Aorta (tissue), 5 donors: ENCODE measurements at regions not wholly inside any gene's neighbourhood (a gene's known extent, or its start where the extent isn't known, plus 50 kb on each side); places are given as distances from the start of the nearest gene placed in this dataset.

Experiments used
- ATAC-seq: fragments of 200-7000 bp; cut with Tn5 transposase; one replicate; pipeline ENCODE4 v1.9.1; 2022; ENCODE audit warnings: moderate library complexity; ENCODE audit not compliant: low FRiP score
- DNase-seq, 2 donors: peaks; one replicate each; pipeline ENCODE4 v3.0.0-alpha.2; 2020
- H3K27ac ChIP-seq, 2 donors: one replicate each; pipeline ENCODE4 v1.5.1; 2013; ENCODE audit warnings: low read length in 2 of 2, mild to moderate bottlenecking in 2 of 2, moderate library complexity in 2 of 2, control low read depth in 1 of 2, inconsistent platforms in 1 of 2, low read depth in 1 of 2
- H3K27me3 ChIP-seq, 2 donors: one replicate each; pipeline ENCODE4 v1.6.1; 2013; ENCODE audit warnings: control low read depth in 1 of 2, low read length in 1 of 2, mild to moderate bottlenecking in 1 of 2, moderate library complexity in 1 of 2; ENCODE audit not compliant: insufficient read depth in 2 of 2, control insufficient read depth in 1 of 2
- H3K36me3 ChIP-seq, 2 donors: one replicate each; pipeline ENCODE4 v1.6.1; 2013; ENCODE audit warnings: control low read depth in 1 of 2, low read length in 1 of 2, mild to moderate bottlenecking in 1 of 2; ENCODE audit not compliant: insufficient read depth in 2 of 2, control insufficient read depth in 1 of 2
- H3K4me1 ChIP-seq, 2 donors: one replicate each; pipeline ENCODE4 v1.6.1; 2013; ENCODE audit warnings: low read length in 2 of 2, control low read depth in 1 of 2, mild to moderate bottlenecking in 1 of 2, moderate library complexity in 1 of 2; ENCODE audit not compliant: insufficient read depth in 2 of 2, control insufficient read depth in 1 of 2
- H3K4me3 ChIP-seq, 2 donors: one replicate each; pipeline ENCODE4 v1.5.1; 2013; ENCODE audit warnings: low read length in 2 of 2, control low read depth in 1 of 2, mild to moderate bottlenecking in 1 of 2
- H3K9me3 ChIP-seq: one replicate; pipeline ENCODE4 v1.6.1; 2013; ENCODE audit warnings: mild to moderate bottlenecking, low read length; ENCODE audit not compliant: control insufficient read depth
- WGBS, 2 donors: extraction: QIAGEN DNeasy Blood & Tissue Kit; methylation state at CpG; one replicate each; pipeline ENCODE4 v1.1.7; 2013; 5-methylcytosine and 5-hydroxymethylcytosine counted together
- intact Hi-C, 2 donors: fragments of 100-400 bp; cut with DNase I; formaldehyde crosslinking; loops; one replicate each; pipeline versions ENCODE4 v1.14.2 to v1.15.0; 2022
- donor health status: healthy with polysubstance abuse.
- donor health status: Bipolar disorder and iron deficiency.
- donor health status: DM: no; HTN: no; CAD: no.
- donor health status: DM: no; HTN: no; CAD: no.
- donor health status: DM: yes; HTN: yes; CAD: no.

GRCh38 chr12:75666126-75666938, 154.9 kb upstream of the KRR1 start:
- H3K9me3 ChIP-seq = no peaks in the 10 kb centered on the region
- no peak overlapping the region for H3K4me3 ChIP-seq
- ATAC-seq (no peak), DNase-seq (no peak)
- peaks cover 2 to 3% of the 10 kb centered on the region in 2 donors for H3K4me1 ChIP-seq
- no peaks in the 10 kb centered on the region for H3K27me3 ChIP-seq
- no peak overlapping the region for H3K27ac ChIP-seq
- intact Hi-C loops = no loop called here
- WGBS, 2 donors = 82 to 86% methylated on average over 5 of the region's 5 CpGs
- H3K36me3 ChIP-seq = no peaks in the 10 kb centered on the region

DNA sequence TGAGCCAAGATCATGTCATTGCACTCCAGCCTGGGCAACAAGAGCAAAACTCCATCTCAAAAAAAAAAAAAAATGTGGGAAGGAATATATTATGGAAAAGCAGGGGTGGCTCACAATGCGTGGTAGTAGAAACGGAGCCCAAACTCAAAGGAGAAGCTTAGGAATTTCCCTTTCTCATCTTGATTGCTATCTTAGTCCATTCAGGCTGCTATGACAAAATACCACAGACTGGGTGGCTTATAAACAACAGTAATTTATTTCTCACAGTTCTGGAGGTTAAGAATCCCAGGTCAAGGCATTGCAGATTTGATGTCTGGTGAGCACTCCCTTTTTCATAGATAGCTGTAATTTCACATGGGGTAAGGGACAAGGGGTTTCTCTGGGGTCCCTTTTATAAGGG, 153.8 kb upstream of the KRR1 start:
- intact Hi-C loops = no loop called here
- H3K27ac ChIP-seq = no peak overlapping the region
- ATAC-seq (no peak), DNase-seq (no peak)
- WGBS, 2 donors = 81 to 88% methylated on average over 2 of the region's 2 CpGs
- no peaks in the 10 kb centered on the region for H3K27me3 ChIP-seq
- peaks cover 2 to 3% of the 10 kb centered on the region in 2 donors for H3K4me1 ChIP-seq
- H3K4me3 ChIP-seq = no peak overlapping the region
- H3K9me3 ChIP-seq = no peaks in the 10 kb centered on the region
- no peaks in the 10 kb centered on the region for H3K36me3 ChIP-seq

DNA sequence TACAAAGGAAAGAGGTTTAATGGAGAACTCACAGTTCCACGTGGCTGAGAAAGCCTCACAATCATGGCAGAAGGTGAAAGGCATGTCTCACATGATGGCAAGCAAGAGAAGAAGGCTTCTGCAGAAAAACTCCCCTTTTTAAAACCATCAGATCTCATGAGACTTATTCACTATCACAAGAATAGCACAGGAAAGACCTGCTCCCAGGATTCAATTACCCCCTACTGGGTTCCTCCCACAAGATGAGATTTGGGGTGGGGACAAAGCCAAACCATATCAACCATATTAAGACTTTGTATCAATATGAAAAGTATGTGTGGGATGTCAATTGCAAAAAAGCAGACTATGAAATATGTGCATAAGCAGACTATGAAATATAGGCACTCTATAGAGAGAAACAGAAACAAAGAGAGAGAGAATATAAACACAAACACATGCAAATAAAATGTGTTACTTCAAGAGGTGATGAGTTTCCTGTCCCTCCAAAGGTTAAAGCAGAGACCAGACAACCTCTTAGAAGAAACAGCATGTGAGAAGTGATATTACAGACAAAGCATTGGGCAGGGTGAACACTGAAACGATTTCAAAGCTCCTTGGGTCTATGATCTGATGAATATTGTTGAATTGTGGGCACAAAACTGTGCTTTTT, 151.2 kb upstream of the KRR1 start:
- no peak for ATAC-seq
- H3K4me1 ChIP-seq = peaks cover 2 to 3% of the 10 kb centered on the region in 2 donors

GRCh38 chr12:75661908-75662307, 150.5 kb upstream of the KRR1 start:
- whole genome bisulfite sequencing, 2 donors = 5 to 7% methylated on average over 1 of the region's 1 CpG
- DNase-seq (no peak), ATAC-seq (no peak)

More for the DNA sequence above, 151.2 kb upstream of the KRR1 start:
- Histone ChIP-seq H3K9me3 (no peaks in the 10 kb centered on the region), H3K4me3 (no peak overlapping the region), H3K27me3 (no peaks in the 10 kb centered on the region), H3K27ac (no peak overlapping the region), H3K36me3 (no peaks in the 10 kb centered on the region)
- intact Hi-C loops = no loop called here
- no peak for DNase-seq
- WGBS, 2 donors = 26 to 37% methylated on average over 2 of the region's 2 CpGs

GRCh38 chr12:75660805-75661404, 149.5 kb upstream of the KRR1 start:
- Histone ChIP-seq H3K27me3 (no peaks in the 10 kb centered on the region), H3K4me3 (no peak overlapping the region), H3K27ac (no peak overlapping the region), H3K9me3 (no peaks in the 10 kb centered on the region), H3K36me3 (no peaks in the 10 kb centered on the region), H3K4me1 (peaks cover 2 to 3% of the 10 kb centered on the region in 2 donors)
- DNase-seq = no peak
- intact Hi-C loops = no loop called here
- WGBS, 2 donors = 93 to 96% methylated on average over 3 of the region's 3 CpGs
- no peak for ATAC-seq

More at GRCh38 chr12:75661908-75662307, 150.5 kb upstream of the KRR1 start:
- no peaks in the 10 kb centered on the region for H3K9me3 ChIP-seq
- no peaks in the 10 kb centered on the region for H3K36me3 ChIP-seq
- H3K4me1 ChIP-seq = peaks cover 2 to 3% of the 10 kb centered on the region in 2 donors
- intact Hi-C loops = no loop called here
- no peaks in the 10 kb centered on the region for H3K27me3 ChIP-seq
- H3K27ac ChIP-seq = no peak overlapping the region
- H3K4me3 ChIP-seq = no peak overlapping the region

DNA sequence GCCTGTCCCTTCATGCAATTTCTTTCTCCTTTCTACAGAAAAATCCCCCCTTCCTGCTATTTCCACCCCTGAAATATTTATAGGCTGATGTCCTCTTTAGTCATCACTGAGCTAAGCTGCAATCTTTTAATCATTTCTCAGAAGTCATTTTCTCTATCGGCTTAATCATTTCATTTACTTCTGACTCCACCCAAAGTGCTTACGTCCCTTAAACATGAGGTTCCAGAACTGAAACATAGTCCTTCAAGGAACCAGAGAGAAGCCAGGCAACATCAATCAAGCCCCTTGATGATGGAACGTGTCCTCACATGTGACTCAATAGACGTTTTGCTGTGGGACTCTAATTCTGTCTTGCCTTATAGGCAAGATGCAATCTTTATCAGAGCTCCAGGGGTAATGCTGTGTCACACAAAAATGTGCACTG, 148.7 kb upstream of the KRR1 start:
- no peaks in the 10 kb centered on the region for H3K9me3 ChIP-seq
- H3K27me3 ChIP-seq = no peaks in the 10 kb centered on the region
- peaks cover 2 to 3% of the 10 kb centered on the region in 2 donors for H3K4me1 ChIP-seq
- no peak overlapping the region for H3K4me3 ChIP-seq
- 57 to 59% methylated on average over 4 of the region's 4 CpGs for WGBS, 2 donors
- ATAC-seq = no peak
- DNase-seq = no peak
- no peak overlapping the region for H3K27ac ChIP-seq
- H3K36me3 ChIP-seq = no peaks in the 10 kb centered on the region
- intact Hi-C loops = no loop called here

- ATAC-seq = no peak
- intact Hi-C loops = no loop called here
These were observed 147.8 kb upstream of the KRR1 start for GRCh38 chr12:75658901-75659823.

GRCh38 chr12:75658286-75658685, 146.9 kb upstream of the KRR1 start:
- intact Hi-C loops = no loop called here
- peaks cover 2 to 3% of the 10 kb centered on the region in 2 donors for H3K4me1 ChIP-seq
- H3K27ac ChIP-seq = no peak overlapping the region
- no peak for ATAC-seq
- no peaks in the 10 kb centered on the region for H3K9me3 ChIP-seq
- H3K36me3 ChIP-seq = no peaks in the 10 kb centered on the region
- DNase-seq = no peak
- no peaks in the 10 kb centered on the region for H3K27me3 ChIP-seq
- no peak overlapping the region for H3K4me3 ChIP-seq

More at GRCh38 chr12:75658901-75659823, 147.8 kb upstream of the KRR1 start:
- Histone ChIP-seq H3K4me1 (peaks cover 2 to 3% of the 10 kb centered on the region in 2 donors), H3K4me3 (no peak overlapping the region), H3K27me3 (no peaks in the 10 kb centered on the region), H3K27ac (no peak overlapping the region), H3K36me3 (no peaks in the 10 kb centered on the region), H3K9me3 (no peaks in the 10 kb centered on the region)
- no peak for DNase-seq
- WGBS, 2 donors = 74% methylated on average over 9 of the region's 9 CpGs
